ENCODE measurements at regions not wholly inside any gene's neighbourhood (a gene's known extent, or its start where the extent isn't known, plus 50 kb on each side); places are given as distances from the start of the nearest gene placed in this dataset.
A peak's percentile ranks its signal among the peaks of the same experiment; 100 is the strongest.

GRCh38 chr13:47475441-47475948, 525.6 kb downstream of the SUCLA2 start:
- no peak overlapping the region for H3K4me3 ChIP-seq (replicated peaks in 1 of 3; ENCODE audit: low read depth in 2 of 3, low read length in 3 of 3)
- Mint-ChIP-seq H3K9me3 (peaks cover 0 to 2% (median 0%) of the 10 kb centered on the region in 7 donors), H3K4me1 (peaks cover 28% of the 10 kb centered on the region), H3K4me3 (no peak overlapping the region), H3K36me3 (no peaks in the 10 kb centered on the region), H3K27me3 (ENCODE audit: low read depth in 3 of 3) (peaks cover 0 to 2% (median 0%) of the 10 kb centered on the region in 3 donors), H3K27ac (no peak overlapping the region)
- intact Hi-C loops (cut with micrococcal nuclease), result no loop called here
- H4K20me1 ChIP-seq (ENCODE audit: insufficient read depth, low read length), result no peaks in the 10 kb centered on the region
- DNase-seq, result no peak
- WGBS (ENCODE audit: insufficient coverage), result no CpG with 5 or more reads among the region's 11 CpGs
- TF ChIP-seq, protein P1, sequence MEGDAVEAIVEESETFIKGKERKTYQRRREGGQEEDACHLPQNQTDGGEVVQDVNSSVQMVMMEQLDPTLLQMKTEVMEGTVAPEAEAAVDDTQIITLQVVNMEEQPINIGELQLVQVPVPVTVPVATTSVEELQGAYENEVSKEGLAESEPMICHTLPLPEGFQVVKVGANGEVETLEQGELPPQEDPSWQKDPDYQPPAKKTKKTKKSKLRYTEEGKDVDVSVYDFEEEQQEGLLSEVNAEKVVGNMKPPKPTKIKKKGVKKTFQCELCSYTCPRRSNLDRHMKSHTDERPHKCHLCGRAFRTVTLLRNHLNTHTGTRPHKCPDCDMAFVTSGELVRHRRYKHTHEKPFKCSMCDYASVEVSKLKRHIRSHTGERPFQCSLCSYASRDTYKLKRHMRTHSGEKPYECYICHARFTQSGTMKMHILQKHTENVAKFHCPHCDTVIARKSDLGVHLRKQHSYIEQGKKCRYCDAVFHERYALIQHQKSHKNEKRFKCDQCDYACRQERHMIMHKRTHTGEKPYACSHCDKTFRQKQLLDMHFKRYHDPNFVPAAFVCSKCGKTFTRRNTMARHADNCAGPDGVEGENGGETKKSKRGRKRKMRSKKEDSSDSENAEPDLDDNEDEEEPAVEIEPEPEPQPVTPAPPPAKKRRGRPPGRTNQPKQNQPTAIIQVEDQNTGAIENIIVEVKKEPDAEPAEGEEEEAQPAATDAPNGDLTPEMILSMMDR (IDR thresholded peaks at IDR 0.05), result no peak
- H2AFZ ChIP-seq (ENCODE audit: insufficient read depth, low read depth, low read length, poor library complexity, severe bottlenecking), result peak overlapping the region; percentile 26
- no peak overlapping the region for H3K9ac ChIP-seq (ENCODE audit: insufficient read depth, low read length, poor library complexity, severe bottlenecking)
- H3K9me3 ChIP-seq (replicated peaks in 1 of 2; ENCODE audit: control insufficient read depth in 1 of 2, insufficient read depth in 1 of 2, low read length in 2 of 2), result no peaks in the 10 kb centered on the region
- H3K27ac ChIP-seq (ENCODE audit: low read depth in 1 of 2, low read length in 2 of 2), result no peak overlapping the region
- H3K27me3 ChIP-seq (ENCODE audit: control insufficient read depth in 2 of 2, insufficient read depth in 2 of 2, low read length in 2 of 2), result no peaks in the 10 kb centered on the region
- H3K36me3 ChIP-seq (replicated peaks in 1 of 2; ENCODE audit: control insufficient read depth in 1 of 2, insufficient read depth in 2 of 2, low read length in 2 of 2), result no peaks in the 10 kb centered on the region
- no peaks in the 10 kb centered on the region for H3K79me2 ChIP-seq (ENCODE audit: insufficient read depth, low read length)
- H3K4me1 ChIP-seq (ENCODE audit: control insufficient read depth in 1 of 2, insufficient read depth in 2 of 2, low read length in 2 of 2), result peaks cover 10 to 14% of the 10 kb centered on the region in 2 donors
- no peak overlapping the region for H3K4me2 ChIP-seq (replicated peaks; ENCODE audit: extremely low read depth, low read length, poor library complexity, severe bottlenecking)

GRCh38 chr13:47474839-47475238, 526.2 kb downstream of the SUCLA2 start:
- Histone ChIP-seq H3K27ac (ENCODE audit: low read depth in 1 of 2, low read length in 2 of 2) (no peak overlapping the region), H3K4me1 (ENCODE audit: control insufficient read depth in 1 of 2, insufficient read depth in 2 of 2, low read length in 2 of 2) (peaks cover 9 to 13% of the 10 kb centered on the region in 2 donors), H3K9me3 (replicated peaks in 1 of 2; ENCODE audit: control insufficient read depth in 1 of 2, insufficient read depth in 1 of 2, low read length in 2 of 2) (no peaks in the 10 kb centered on the region), H3K4me2 (replicated peaks; ENCODE audit: extremely low read depth, low read length, poor library complexity, severe bottlenecking) (no peak overlapping the region), H3K36me3 (replicated peaks in 1 of 2; ENCODE audit: control insufficient read depth in 1 of 2, insufficient read depth in 2 of 2, low read length in 2 of 2) (no peaks in the 10 kb centered on the region), H3K9ac (ENCODE audit: insufficient read depth, low read length, poor library complexity, severe bottlenecking) (no peak overlapping the region), H3K27me3 (ENCODE audit: control insufficient read depth in 2 of 2, insufficient read depth in 2 of 2, low read length in 2 of 2) (no peaks in the 10 kb centered on the region), H3K4me3 (replicated peaks in 1 of 3; ENCODE audit: low read depth in 2 of 3, low read length in 3 of 3) (no peak overlapping the region), H2AFZ (ENCODE audit: insufficient read depth, low read depth, low read length, poor library complexity, severe bottlenecking) (no peak overlapping the region), H3K79me2 (ENCODE audit: insufficient read depth, low read length) (no peaks in the 10 kb centered on the region), H4K20me1 (ENCODE audit: insufficient read depth, low read length) (no peaks in the 10 kb centered on the region)
- H3K27me3 Mint-ChIP-seq (ENCODE audit: low read depth in 3 of 3), result peaks cover 0 to 2% (median 2%) of the 10 kb centered on the region in 3 donors
- DNase-seq, result no peak
- intact Hi-C loops (cut with micrococcal nuclease), result no loop called here
- WGBS (ENCODE audit: insufficient coverage), result no CpG with 5 or more reads among the region's 8 CpGs
- H3K36me3 Mint-ChIP-seq, result no peaks in the 10 kb centered on the region
- peaks cover 26% of the 10 kb centered on the region for H3K4me1 Mint-ChIP-seq
- H3K9me3 Mint-ChIP-seq, result peaks cover 0 to 2% (median 0%) of the 10 kb centered on the region in 7 donors
- H3K27ac Mint-ChIP-seq, result no peak overlapping the region
- no peak overlapping the region for H3K4me3 Mint-ChIP-seq
- TF ChIP-seq, protein P1 (IDR thresholded peaks at IDR 0.05), result no peak
